Activated CD8-positive, alpha-beta T cell treated with anti-CD3 and anti-CD28 coated beads for 36 hours (primary cell): ENCODE measurements at regions not wholly inside any gene's neighbourhood (a gene's known extent, or its start where the extent isn't known, plus 50 kb on each side); places are given as distances from the start of the nearest gene placed in this dataset.

ENCODE experiments used
- ATAC-seq: fragments of 200-7000 bp; cut with Tn5 transposase; one replicate; pipeline ENCODE4 v1.10.0; 2021; ENCODE audit warnings: mild to moderate bottlenecking, moderate library complexity
- CTCF ChIA-PET: fragments of 350-600 bp; sonication (Branson Sonifier 250); formaldehyde crosslinking; loops from one replicate; lab custom pipeline; 2021; ENCODE audit warnings: antibody characterized with exemption; lab: Charles Lee
- POLR2A ChIA-PET: fragments of 350-600 bp; sonication (Branson Sonifier 250); formaldehyde crosslinking; loops from one replicate; lab custom pipeline; 2021; ENCODE audit warnings: antibody characterized with exemption; lab: Charles Lee
- DNase-seq: peaks from one replicate; pipeline ENCODE4 v3.0.0-alpha.2; 2020
- H3K27ac Mint-ChIP-seq: one replicate; pipeline ENCODE4 v1.8.0; 2021; ENCODE audit warnings: mild to moderate bottlenecking, mixed read lengths
- H3K27me3 Mint-ChIP-seq: one replicate; pipeline ENCODE4 v1.8.0; 2021; ENCODE audit warnings: mixed read lengths
- H3K36me3 Mint-ChIP-seq: one replicate; pipeline ENCODE4 v1.8.0; 2021; ENCODE audit warnings: low read depth, mixed read lengths
- H3K4me1 Mint-ChIP-seq: one replicate; pipeline ENCODE4 v1.8.0; 2021; ENCODE audit warnings: low read depth, mixed read lengths
- H3K4me3 Mint-ChIP-seq: one replicate; pipeline ENCODE4 v1.8.0; 2021; ENCODE audit warnings: mild to moderate bottlenecking, moderate library complexity, mixed read lengths
- H3K9me3 Mint-ChIP-seq: one replicate; pipeline ENCODE4 v1.8.0; 2021; ENCODE audit warnings: mixed read lengths
- CTCF ChIP-seq: fragments of 200-600 bp; IDR thresholded peaks from one replicate; pipeline ENCODE4 v1.8.0; 2022; ENCODE audit warnings: antibody characterized with exemption, mild to moderate bottlenecking
- intact Hi-C: fragments of 100-400 bp; cut with micrococcal nuclease; formaldehyde crosslinking; loops from one replicate; pipeline ENCODE4 v1.10.0; 2022

GRCh38 chr6:40719671-40720374, 132.7 kb upstream of the LRFN2 start:
- H3K4me3 Mint-ChIP-seq: no peak overlapping the region

GRCh38 chr6:40718401-40718800, 131.2 kb upstream of the LRFN2 start:
- peaks cover 10% of the 10 kb centered on the region for H3K4me1 Mint-ChIP-seq
- intact Hi-C loops: no loop called here
- CTCF ChIA-PET: no interaction called here

More at GRCh38 chr6:40719671-40720374, 132.7 kb upstream of the LRFN2 start:
- no peaks in the 10 kb centered on the region for H3K9me3 Mint-ChIP-seq
- H3K27ac Mint-ChIP-seq: no peak overlapping the region
- H3K27me3 Mint-ChIP-seq: peaks cover 4% of the 10 kb centered on the region
- POLR2A ChIA-PET: no interaction called here
- DNase-seq: peak; percentile 7
- no peak for TF ChIP-seq CTCF
- CTCF ChIA-PET: no interaction called here
- H3K36me3 Mint-ChIP-seq: no peaks in the 10 kb centered on the region
- intact Hi-C loops: no loop called here
- no peak for ATAC-seq
- H3K4me1 Mint-ChIP-seq: peaks cover 10% of the 10 kb centered on the region

GRCh38 chr6:40717411-40718057, 130.4 kb upstream of the LRFN2 start:
- POLR2A ChIA-PET: no interaction called here
- TF ChIP-seq CTCF: no peak
- Mint-ChIP-seq H3K27ac (no peak overlapping the region), H3K36me3 (no peaks in the 10 kb centered on the region), H3K4me3 (no peak overlapping the region), H3K4me1 (peaks cover 10% of the 10 kb centered on the region), H3K9me3 (no peaks in the 10 kb centered on the region), H3K27me3 (peaks cover 4% of the 10 kb centered on the region)
- intact Hi-C loops: no loop called here
- CTCF ChIA-PET: no interaction called here
- no peak for ATAC-seq
- DNase-seq: no peak

More at GRCh38 chr6:40718401-40718800, 131.2 kb upstream of the LRFN2 start:
- Mint-ChIP-seq H3K36me3 (no peaks in the 10 kb centered on the region), H3K9me3 (no peaks in the 10 kb centered on the region), H3K4me3 (no peak overlapping the region), H3K27ac (no peak overlapping the region), H3K27me3 (peaks cover 4% of the 10 kb centered on the region)
- no peak for DNase-seq
- TF ChIP-seq CTCF: no peak
- POLR2A ChIA-PET: no interaction called here
- no peak for ATAC-seq

- Mint-ChIP-seq H3K4me3 (no peak overlapping the region), H3K27ac (no peak overlapping the region), H3K9me3 (no peaks in the 10 kb centered on the region), H3K4me1 (peaks cover 10% of the 10 kb centered on the region), H3K27me3 (peaks cover 4% of the 10 kb centered on the region), H3K36me3 (no peaks in the 10 kb centered on the region)
- CTCF ChIA-PET: no interaction called here
- ATAC-seq: no peak
- DNase-seq: no peak
- intact Hi-C loops: no loop called here
- POLR2A ChIA-PET: no interaction called here
- no peak for TF ChIP-seq CTCF
These were observed 128.6 kb upstream of the LRFN2 start for GRCh38 chr6:40715570-40716403.
